ENCODE measurements at regions not wholly inside any gene's neighbourhood (a gene's known extent, or its start where the extent isn't known, plus 50 kb on each side); places are given as distances from the start of the nearest gene placed in this dataset.
A peak's percentile ranks its signal among the peaks of the same experiment; 100 is the strongest.

DNA sequence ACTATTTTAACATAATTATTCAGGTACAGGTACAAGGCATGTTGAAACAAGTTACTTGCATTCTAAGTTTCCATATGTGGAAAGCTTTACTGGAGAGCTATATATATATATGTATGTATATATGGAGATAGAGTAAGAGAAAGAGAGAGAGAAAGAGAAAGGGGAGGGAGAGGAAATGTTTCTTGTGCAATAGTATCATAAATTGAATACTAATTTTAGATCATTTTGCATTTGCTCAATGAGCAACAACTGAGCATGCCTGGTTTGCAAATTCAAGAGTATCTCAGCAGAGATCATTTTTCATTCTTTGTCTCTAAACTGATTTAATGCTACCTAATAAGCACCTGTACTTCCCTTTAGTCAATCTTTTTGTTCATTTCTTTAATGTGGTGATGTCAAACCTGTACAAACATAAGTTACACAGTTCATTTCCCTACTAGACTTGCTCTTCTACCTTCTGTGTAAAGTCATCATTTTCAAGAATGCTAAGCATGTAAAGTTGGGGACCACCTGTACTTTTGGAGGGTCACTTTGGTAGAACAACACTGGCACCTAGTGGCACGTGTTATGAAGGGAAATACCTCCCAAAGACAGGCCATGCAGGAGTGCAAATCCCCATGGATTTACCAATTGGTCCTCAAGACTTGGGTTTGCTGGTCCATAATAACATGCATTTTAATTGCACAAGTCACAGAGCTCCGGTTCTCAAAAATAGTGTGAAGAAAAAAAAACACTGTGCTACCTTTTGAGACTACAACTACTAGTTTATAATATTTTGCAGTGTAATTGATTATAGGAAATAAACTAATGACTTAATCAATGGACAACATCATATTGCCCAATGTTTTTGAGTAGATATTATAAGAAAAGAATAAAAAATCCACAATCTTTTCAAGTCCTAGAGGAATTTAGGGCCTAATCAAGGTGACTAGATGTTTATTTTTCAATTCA is 431.2 kb upstream of the IGFBP3 start:
- intact Hi-C loops (cut with DNase I): loop anchor here (1.0 to 5.0 kb wide), 3 partner anchors 430 to 830 kb away; no protein-coding TSS in a partner anchor
- DNase-seq (ENCODE audit: missing footprints): no peak

DNA sequence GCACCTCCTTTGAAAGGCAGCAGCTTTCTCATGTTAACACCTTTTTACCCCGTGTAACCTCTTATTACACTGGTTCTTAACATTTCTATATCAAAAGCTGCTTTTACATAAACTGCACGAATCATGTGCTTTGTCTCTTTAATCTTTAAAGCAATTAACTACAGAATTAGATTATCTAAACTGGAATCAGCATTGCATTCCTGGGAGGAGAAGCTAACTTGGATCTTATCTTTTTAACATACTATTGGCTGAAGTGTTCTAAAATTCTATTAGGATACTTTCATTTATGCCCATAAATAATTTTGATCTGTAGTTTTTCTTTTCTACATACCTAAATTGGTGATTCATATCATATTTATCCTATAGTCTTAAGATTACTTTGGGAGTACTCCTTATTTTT is 428.4 kb upstream of the IGFBP3 start:
- DNase-seq (ENCODE audit: missing footprints) (no peak), ATAC-seq (no peak)
- intact Hi-C loops (cut with DNase I): no loop called here

More for the DNA sequence above, 431.2 kb upstream of the IGFBP3 start:
- no peak for ATAC-seq

DNA sequence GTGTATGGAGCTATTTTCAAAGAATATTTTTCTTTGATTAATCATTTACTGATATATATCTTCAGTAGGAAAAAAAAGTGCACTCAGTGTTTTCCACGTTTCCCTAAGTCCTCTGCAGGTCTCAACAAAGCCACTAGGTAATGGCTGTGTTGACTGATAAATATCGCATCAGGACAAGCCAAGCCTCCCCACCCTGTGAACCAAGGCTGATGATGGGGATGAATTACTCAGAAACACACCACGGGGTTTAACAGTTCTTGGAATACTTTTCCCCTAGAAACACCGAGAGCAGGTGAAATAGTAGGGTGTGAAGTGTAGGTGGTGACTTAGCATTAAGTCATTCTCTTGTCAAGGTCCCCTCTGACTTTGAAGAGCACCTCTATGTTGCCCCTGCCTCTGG is 423.5 kb upstream of the IGFBP3 start:
- DNase-seq (ENCODE audit: missing footprints) (no peak), ATAC-seq (no peak)
- intact Hi-C loops (cut with DNase I): no loop called here

DNA sequence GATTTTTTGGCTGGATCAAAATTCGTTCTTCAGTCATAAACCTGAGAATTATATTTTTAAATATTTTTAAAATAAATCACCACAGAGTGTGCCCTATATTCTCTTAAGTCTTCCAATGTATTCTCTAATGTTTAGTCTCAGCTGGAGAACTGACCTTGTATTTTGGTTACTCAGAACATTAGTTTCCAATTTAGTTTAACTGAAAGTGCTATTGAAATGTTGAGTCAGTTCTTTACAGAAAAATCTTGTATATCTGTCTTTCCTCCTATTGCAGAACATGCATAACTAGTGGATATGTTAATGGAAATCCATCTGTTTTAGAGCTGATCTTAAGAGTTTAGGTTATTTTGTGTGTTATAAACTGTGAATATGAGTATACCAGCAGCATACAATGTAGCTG is 422.7 kb upstream of the IGFBP3 start:
- ATAC-seq: no peak
- no peak for DNase-seq (ENCODE audit: missing footprints)
- intact Hi-C loops (cut with DNase I): no loop called here

DNA sequence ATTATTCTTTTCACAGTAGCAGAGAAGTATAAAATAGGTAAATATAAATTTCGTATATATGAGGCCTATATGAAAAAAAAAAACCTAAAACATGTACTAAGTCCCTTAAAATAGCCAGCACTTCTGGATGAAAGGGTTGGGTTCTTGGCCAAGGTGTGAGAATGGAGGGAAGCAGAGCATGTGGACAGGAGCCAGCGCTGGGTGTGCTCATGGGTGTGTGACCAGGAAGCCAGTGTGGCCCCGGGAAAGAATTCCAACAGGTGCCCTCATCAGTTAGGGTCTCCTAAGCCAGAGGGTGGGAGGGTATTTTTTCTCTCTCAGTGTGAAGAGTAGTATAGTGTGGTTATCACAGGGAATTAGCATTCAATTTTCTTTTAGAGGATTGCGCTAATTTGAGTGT is 401.9 kb upstream of the IGFBP3 start:
- ATAC-seq (no peak), DNase-seq (ENCODE audit: missing footprints) (no peak)
- intact Hi-C loops (cut with DNase I): no loop called here

DNA sequence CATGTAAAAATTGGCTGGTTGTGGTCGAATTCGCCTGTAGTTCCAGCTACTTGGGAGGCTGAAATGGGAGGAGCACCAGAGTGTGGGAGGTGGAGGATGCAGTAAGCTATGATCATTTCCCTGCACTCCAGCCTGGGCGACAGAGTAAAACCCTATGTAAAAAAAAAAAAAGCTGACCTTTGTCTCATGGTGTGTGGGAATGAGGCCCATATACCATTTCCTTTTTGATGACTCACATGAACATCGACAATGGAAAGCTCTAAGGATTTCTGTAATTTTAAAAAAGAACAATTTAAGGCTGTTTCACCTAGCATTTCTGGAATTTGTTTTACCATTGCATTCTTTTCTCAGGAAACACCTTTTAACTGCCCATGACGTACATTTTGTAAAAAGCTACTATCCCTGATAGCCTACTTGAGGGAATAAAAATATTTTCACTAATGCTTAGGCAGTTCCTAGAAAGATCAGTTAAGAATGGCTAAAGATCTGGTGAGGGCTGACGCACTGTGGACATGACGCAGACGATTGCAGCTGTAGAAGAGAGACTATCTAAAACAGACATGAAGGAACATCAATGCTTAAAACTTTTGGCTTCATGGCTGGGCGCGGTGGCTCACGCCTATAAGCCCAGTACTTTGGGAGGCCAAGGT is 400.6 kb upstream of the IGFBP3 start:
- intact Hi-C loops (cut with DNase I): no loop called here
- DNase-seq (ENCODE audit: missing footprints): no peak
- ATAC-seq: no peak

DNA sequence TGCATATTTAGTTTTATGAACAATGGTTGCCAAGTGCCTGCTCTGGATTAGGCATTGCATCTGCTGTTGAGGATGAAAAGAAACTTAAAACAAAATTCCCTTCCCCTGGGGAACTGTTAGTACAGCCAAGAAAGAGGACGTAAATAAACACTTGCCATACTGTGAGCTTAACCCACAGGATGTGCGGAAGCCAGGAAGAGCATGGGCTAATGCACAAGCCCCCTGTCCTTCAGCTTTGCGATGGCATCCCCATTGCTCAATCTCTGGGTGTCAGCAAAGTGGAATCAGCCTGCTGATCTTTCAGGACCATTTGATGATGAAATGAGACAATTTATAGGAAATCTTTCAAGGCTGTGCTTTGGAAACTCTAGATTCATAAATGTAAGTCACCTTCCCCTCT is 399.9 kb upstream of the IGFBP3 start:
- intact Hi-C loops (cut with DNase I): no loop called here
- no peak for ATAC-seq
- DNase-seq (ENCODE audit: missing footprints): no peak

DNA sequence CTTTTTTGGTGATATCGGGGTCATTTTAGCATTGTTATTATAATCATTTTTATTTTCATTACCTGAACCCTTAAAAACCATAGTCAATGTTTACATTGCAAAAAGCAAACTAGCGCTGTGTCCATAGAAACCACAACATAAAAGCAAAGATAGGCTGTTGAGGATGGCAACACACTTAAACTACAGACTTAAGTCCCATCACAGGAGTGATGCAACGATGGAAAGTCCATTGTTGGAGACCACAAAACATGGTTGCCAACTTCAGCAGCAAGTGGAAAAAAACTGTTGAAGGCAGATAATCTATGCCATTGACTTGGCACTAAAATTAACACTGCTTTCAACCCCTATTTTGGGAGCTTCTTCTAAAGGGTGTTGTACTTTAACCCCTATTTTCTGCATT is 398.8 kb upstream of the IGFBP3 start:
- ATAC-seq: no peak
- DNase-seq (ENCODE audit: missing footprints): no peak
- intact Hi-C loops (cut with DNase I): no loop called here

DNA sequence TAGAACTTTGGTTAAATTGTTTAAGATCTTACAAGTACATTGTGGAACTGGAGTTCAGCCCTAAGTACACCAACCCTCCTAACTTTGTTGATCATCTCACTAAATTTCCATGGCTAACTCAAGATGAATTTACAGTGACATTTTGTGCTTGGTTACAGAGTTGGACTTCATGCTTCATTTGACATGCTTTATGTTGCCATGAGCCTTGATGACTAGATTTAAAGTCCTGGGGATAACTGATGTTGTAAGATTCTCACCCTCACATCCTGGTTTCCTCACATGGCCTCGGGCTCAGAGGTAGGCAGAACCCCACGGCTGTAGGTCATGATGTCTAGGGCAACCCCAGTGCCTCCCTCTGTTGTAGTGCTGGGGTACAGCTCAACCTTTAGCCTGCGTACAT is 397.2 kb upstream of the IGFBP3 start:
- ATAC-seq (no peak), DNase-seq (ENCODE audit: missing footprints) (no peak)
- intact Hi-C loops (cut with DNase I): no loop called here

DNA sequence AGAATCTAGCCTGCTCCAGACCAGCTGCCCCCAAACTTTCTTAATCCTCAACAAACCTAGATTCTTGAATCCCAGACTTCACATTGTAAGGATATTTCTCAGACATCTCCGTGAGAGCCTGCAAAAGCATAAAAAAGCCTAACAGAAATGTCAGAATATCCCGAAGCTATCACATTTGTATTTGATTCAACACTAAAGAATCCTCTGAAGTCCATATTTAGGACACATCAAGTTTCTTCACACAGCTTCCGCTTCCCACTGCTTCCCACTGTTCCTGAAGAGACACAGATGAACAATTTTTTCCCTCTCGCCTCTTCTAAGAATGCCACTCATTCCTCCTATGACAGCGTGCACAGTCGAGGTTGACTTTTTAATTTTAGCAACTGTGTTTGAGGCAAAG is 396.2 kb upstream of the IGFBP3 start:
- ATAC-seq: no peak
- no peak for DNase-seq (ENCODE audit: missing footprints)
- intact Hi-C loops (cut with DNase I): no loop called here

DNA sequence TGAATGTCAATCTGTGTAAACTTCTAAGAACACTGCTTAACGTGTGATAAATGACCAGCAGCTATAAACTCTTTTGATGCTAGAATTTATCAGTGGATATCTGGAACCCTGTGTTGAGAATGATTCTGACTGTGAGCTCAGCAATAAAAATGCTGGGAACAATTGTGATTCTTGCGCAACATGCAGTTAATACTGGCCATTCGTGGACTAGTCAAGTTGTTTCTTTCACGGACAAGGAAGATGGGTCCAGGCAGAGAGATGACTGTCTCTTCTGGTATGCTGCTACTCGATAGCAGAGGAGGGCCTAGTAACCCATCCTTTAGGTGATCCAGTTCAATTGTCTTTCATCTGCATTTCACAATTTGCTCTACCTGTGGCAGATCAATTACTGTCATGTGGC is 394.8 kb upstream of the IGFBP3 start:
- ATAC-seq (no peak), DNase-seq (ENCODE audit: missing footprints) (no peak)
- intact Hi-C loops (cut with DNase I): no loop called here

DNA sequence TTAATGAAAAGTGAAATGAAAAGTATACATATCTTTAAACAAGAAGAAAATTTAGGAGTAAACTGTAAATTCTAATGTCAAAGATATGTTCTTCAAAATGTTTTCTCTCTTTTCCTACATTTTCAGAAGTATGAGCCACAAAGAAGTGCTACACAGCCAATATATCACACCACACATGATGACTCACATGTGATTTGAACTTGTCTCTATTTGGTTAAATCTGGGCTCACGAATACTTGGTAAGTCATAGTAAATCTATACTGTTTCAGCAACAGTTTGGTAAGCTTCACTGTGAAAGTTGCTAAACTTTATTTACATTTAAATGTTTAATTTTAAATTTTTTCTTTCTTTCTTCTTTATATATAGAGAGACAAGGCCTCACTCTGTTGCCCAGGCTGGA is 380.6 kb upstream of the IGFBP3 start:
- no peak for DNase-seq (ENCODE audit: missing footprints)
- intact Hi-C loops (cut with DNase I): no loop called here
- ATAC-seq: no peak

DNA sequence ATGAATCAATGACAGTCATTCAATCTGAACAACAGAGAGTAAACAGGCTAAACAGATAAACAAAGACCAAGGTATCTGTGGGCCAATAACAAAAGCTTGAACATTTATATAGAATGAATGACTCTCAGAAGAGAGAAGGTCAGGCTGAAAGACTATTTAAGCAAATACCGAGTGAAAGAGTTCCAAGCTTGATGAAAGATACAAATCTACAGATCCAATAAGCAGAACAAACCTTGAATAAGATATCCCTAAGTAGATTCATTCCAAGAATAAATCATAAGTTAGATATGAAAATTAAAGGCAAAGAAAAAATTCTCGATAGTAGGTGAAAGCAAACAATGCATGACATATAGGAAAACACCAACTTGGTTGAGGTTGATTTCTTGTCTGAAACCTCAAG is 376.4 kb upstream of the IGFBP3 start:
- intact Hi-C loops (cut with DNase I): no loop called here
- DNase-seq (ENCODE audit: missing footprints) (no peak), ATAC-seq (no peak)

DNA sequence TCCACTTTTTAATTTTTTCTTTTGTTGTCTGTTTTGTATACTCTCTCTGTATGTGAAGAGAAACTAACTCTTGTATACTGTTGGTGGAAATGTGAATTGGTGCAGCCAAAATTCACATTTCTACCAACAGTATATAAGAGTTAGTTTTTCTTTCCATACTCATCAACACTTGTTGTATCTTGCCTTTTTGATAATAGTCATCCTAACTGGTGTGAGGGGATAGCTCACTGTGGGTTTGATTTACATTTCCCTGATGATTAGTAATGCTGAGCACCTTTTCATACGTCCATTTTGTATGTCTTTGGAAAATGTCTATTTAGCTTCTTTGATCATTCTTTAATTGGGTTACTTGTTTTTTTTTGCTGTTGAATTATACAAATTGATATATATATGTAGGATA is 375.5 kb upstream of the IGFBP3 start:
- intact Hi-C loops (cut with DNase I): no loop called here

DNA sequence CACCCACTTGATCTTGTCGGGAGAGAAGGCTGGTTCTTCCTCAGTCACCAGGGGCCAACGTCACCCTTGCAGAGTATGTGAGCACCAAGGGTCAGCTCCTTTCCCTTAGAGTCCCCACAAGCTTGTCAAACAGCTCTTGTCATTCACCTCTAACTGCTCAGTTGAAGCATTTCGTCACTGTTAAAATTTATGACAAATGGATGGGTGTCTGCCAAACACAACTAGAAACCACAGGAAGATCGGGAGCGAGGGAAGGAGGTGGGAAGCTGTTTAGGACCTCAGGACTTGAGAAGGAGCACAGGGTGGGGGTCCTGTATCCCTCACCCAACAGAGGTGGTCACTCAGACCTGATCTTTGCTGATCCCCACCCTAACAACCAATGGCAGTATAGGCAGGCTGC is 373.3 kb upstream of the IGFBP3 start:
- no peak for DNase-seq (ENCODE audit: missing footprints)
- ATAC-seq: no peak
- intact Hi-C loops (cut with DNase I): no loop called here

More for the DNA sequence above, 375.5 kb upstream of the IGFBP3 start:
- ATAC-seq: no peak
- no peak for DNase-seq (ENCODE audit: missing footprints)

DNA sequence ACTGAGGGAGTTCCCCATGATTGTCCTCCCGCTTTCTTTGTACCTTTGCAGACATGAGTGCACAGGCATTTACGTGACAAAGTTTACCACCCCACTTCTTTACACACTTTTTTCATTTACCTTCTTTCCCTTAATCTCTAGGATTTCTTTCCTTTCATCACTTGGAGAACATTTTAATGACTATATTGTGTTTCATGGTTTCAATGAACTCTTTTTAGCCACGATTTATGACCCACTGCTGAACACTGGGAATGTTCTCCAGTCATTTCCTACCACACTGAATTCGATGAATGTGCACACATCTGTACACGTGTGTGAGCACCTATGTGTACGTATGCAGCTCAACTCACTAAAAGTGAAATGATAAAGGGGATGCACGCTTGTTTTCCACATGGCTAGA is 371.7 kb upstream of the IGFBP3 start:
- no peak for DNase-seq (ENCODE audit: missing footprints)
- ATAC-seq: no peak
- intact Hi-C loops (cut with DNase I): no loop called here

DNA sequence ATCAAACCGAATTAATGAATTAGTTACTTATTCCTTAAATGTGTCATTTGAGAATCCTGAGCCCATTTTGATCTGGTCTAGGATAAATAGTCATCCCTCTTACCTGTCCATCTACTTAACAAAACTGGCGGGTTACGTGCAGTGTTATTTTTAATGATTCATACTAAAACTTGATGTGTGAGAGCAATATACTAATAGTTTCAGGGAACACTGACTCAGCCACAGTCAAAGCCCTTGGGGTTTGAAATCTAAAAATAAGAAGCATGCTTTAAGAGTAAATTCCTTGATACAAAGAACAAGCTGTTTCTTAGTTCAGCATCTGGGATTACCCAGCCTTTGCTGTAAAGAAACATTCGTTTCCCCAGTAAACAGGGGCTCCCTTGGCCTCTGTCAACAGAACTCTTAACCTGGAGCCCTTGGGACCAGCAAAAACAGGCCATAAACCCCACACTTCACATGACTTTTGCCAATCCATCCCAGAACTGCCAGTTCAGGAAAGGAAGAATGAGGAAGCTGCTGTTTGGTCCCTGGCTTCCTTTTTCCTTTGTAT is 370.6 kb upstream of the IGFBP3 start:
- intact Hi-C loops (cut with DNase I): no loop called here

DNA sequence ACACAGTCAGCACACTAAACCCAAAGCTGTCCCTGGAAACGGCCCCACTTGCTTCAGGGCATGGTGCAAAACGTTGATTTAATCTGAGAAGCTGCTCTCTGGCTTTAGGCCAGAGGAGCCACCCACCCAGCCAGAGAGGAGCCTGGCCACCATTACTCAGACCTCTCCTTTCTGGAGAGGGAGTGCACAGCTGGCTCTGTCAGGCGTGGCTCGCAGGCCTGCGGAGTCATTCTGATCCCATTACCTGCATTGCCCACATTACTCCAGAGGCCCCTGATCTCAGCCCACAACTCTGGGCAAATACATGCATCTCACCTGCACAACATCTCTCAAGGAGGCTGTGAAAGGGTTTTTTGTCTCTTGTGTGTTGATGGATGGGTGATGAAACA is 370.0 kb upstream of the IGFBP3 start:
- intact Hi-C loops (cut with DNase I): no loop called here
- DNase-seq (ENCODE audit: missing footprints): no peak
- no peak for ATAC-seq

More for the DNA sequence above, 370.6 kb upstream of the IGFBP3 start:
- no peak for DNase-seq (ENCODE audit: missing footprints)
- ATAC-seq: peak; percentile 75

DNA sequence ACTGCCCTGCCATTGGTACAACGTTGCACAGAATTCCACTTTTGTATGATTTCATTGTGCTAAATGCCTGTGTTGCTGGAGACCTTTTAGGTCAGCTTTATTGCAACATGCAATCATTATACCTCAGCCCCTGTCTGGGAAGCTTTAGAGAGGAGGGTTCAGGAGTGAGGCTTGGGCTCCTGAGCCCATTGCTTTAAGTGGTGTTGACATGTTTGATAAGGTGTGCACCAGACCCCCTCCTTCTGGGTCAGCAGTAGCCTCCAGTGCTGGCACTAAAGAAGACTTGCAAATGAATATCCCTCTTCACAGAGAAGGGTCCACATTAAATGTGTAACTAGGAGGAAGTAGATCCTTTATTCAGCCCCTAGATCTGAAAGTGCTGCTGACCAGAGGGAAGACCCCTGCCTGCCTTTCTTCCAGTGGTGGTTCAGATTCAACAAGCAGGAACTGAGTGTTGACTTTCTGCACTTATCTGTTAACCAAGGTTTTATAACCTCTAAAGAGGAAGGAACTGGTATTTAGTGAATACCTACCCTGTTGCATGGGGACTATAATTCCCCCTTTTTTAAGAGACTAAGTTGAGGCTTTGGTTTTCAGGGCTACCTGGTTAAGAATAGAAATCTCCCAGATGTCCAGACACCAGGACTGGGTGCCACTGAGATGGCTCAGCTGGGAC is 369.4 kb upstream of the IGFBP3 start:
- ATAC-seq (no peak), DNase-seq (ENCODE audit: missing footprints) (no peak)
- intact Hi-C loops (cut with DNase I): no loop called here

DNA sequence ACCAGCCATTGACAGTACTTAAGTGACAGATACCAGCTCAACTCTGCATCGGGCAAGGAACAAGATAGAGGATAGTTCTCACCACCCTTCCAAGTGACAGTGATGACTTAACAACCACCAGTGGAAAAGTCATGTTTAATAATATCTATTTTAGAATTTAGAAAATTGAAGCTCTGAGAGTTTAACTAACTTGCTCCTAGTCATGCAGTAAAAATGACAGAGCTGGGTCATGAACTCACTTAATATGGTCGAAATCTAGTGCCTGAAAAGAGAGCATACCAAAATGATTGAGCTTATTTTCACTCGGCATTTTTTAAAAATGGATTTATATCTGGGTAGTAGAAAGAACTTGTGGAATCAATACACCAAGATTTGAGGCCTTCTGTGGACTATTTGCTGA is 367.8 kb upstream of the IGFBP3 start:
- no peak for DNase-seq (ENCODE audit: missing footprints)
- ATAC-seq: no peak
- intact Hi-C loops (cut with DNase I): no loop called here
